Gastrocnemius medialis (tissue), 4 donors: ENCODE measurements at regions not wholly inside any gene's neighbourhood (a gene's known extent, or its start where the extent isn't known, plus 50 kb on each side); places are given as distances from the start of the nearest gene placed in this dataset.

Experiments used
- ATAC-seq, 2 donors: fragments of 150-250 bp; one replicate each; pipeline ENCODE4 v1.9.1; 2016
- DNase-seq, 2 donors: peaks; one replicate each; pipeline ENCODE4 v3.0.0-alpha.2; 2019
- H3K27ac ChIP-seq, 4 donors: fragments of 200-600 bp; sonication (generic); 1 replicate in 1 of 4; 2 replicates in 3 of 4; pipeline ENCODE4 v1.5.1; 2016 to 2018; ENCODE audit warnings: mild to moderate bottlenecking in 2 of 4, moderate library complexity in 1 of 4
- H3K27me3 ChIP-seq, 3 donors: fragments of 200-600 bp; sonication (generic) in 2 of 3; 1 replicate in 1 of 3; 2 replicates in 2 of 3; pipeline versions ENCODE4 v1.5.1 to v1.6.0; 2016 to 2019; ENCODE audit warnings: mild to moderate bottlenecking in 1 of 3, moderate library complexity in 1 of 3
- H3K36me3 ChIP-seq, 2 donors: fragments of 200-600 bp; sonication (generic) in 1 of 2; one replicate each; pipeline ENCODE4 v1.5.1; 2017 to 2018
- H3K4me1 ChIP-seq, 2 donors: fragments of 200-600 bp; sonication (generic) in 1 of 2; one replicate each; pipeline ENCODE4 v1.5.1; 2016 to 2017; ENCODE audit warnings: mild to moderate bottlenecking in 2 of 2
- H3K4me3 ChIP-seq, 4 donors: fragments of 200-600 bp; sonication (generic) in 3 of 4; 1 replicate in 1 of 4; 2 replicates in 3 of 4; pipeline ENCODE4 v1.5.1; 2016 to 2019; ENCODE audit warnings: mild to moderate bottlenecking in 2 of 4
- H3K9me3 ChIP-seq, 3 donors: fragments of 200-600 bp; sonication (generic) in 2 of 3; 1 replicate in 1 of 3; 2 replicates in 2 of 3; pipeline ENCODE4 v1.5.1; 2016 to 2019
- POLR2A ChIP-seq, 2 donors: fragments of 450-650 bp; IDR thresholded peaks; one replicate each; pipeline ENCODE4 v1.6.1; 2017; ENCODE audit warnings: antibody characterized with exemption in 2 of 2, mild to moderate bottlenecking in 2 of 2, moderate library complexity in 2 of 2
- in situ Hi-C, 4 donors: fragments of 200-750 bp; cut with MboI; loops; one replicate each; pipeline versions ENCODE4 v1.15.0 to v1.8.0; 2017; ENCODE audit warnings: low sequenced_read_pairs in 4 of 4
- intact Hi-C: fragments of 100-400 bp; cut with DNase I; formaldehyde crosslinking; loops from one replicate; pipeline ENCODE4 v1.15.1; 2023; ENCODE audit warnings: low total_unique reads
- TF ChIP-seq, protein P1 (sequence below), 5 experiments: fragments of 450-650 bp in 3 of 5; fragments of 200-600 bp in 2 of 5; sonication (generic) in 2 of 5; IDR thresholded peaks in 4 of 5; conservative IDR thresholded peaks in 1 of 5; 1 replicate in 4 of 5; 2 replicates in 1 of 5; pipeline ENCODE4 v1.5.1; 2016 to 2019; ENCODE audit warnings: antibody characterized with exemption in 5 of 5, mild to moderate bottlenecking in 3 of 5, moderate library complexity in 3 of 5

DNA sequence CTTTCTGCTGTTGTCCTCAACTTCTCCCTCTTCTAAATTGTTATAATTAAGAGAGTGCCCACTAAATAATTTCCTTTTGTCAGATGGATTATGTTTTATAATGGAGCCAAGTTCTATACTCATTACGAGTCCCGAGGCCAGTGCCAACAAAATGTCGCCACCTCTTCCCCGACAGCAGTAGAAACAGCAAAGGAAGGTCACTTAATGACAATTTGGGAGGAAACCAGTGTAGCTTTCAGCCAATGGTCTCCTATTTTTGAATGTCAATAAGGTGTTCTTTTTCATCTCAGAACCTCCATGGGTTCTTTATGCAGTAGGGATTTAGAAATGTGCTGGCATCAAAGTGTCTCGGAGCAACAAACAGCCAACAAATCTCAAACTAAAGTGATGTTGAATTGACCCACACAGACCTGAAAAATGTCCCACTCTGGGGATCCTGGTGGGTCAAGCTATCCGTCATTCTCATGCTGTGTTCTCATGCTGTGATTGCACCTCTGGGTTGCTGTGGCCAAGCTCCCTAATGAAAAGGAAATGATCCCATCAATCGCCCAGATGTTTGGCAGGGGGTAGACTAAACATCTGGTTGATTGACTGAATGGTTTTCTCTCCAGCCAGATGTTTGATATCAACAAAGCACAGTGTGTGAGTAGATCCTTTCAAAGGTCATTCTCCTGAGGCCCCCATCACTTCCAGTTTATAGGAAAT is 291.9 kb downstream of the DMAC1 start:
- intact Hi-C loops: no loop called here
- no peaks in the 10 kb centered on the region for H3K4me1 ChIP-seq
- no peaks in the 10 kb centered on the region for H3K9me3 ChIP-seq
- no peak overlapping the region for H3K4me3 ChIP-seq
- DNase-seq (no peak), ATAC-seq (no peak)
- TF ChIP-seq POLR2A (IDR thresholded peaks at IDR 0.05): no peak
- no peaks in the 10 kb centered on the region for H3K36me3 ChIP-seq
- H3K27ac ChIP-seq: no peak overlapping the region
- no peaks in the 10 kb centered on the region for H3K27me3 ChIP-seq
- in situ Hi-C loops: no loop called here

DNA sequence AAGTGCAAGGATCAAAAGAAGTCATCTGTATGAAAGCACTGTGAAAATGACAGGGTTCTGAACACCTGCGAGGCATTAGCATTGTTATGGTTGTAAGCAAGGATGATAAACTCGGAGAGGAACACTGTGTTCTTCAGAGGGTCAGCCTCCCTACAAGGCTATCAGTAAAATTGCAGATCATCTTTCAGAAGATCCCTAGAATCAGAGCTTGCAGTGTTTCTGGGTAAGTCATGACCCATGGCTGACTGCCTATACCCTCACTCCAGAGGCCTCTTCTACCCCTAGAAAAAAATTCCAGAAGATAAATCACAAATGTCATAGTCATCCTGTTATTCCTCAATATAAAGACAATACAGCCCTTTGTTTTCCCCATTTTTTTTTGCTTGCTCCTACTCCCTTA is 292.6 kb downstream of the DMAC1 start:
- TF ChIP-seq, protein P1, sequence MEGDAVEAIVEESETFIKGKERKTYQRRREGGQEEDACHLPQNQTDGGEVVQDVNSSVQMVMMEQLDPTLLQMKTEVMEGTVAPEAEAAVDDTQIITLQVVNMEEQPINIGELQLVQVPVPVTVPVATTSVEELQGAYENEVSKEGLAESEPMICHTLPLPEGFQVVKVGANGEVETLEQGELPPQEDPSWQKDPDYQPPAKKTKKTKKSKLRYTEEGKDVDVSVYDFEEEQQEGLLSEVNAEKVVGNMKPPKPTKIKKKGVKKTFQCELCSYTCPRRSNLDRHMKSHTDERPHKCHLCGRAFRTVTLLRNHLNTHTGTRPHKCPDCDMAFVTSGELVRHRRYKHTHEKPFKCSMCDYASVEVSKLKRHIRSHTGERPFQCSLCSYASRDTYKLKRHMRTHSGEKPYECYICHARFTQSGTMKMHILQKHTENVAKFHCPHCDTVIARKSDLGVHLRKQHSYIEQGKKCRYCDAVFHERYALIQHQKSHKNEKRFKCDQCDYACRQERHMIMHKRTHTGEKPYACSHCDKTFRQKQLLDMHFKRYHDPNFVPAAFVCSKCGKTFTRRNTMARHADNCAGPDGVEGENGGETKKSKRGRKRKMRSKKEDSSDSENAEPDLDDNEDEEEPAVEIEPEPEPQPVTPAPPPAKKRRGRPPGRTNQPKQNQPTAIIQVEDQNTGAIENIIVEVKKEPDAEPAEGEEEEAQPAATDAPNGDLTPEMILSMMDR (IDR thresholded peaks at IDR 0.05 in 4 of 5, conservative IDR thresholded peaks at IDR 0.05 in 1 of 5): no peak
- no peak for TF ChIP-seq POLR2A (IDR thresholded peaks at IDR 0.05)
- Histone ChIP-seq H3K4me3 (no peak overlapping the region), H3K36me3 (no peaks in the 10 kb centered on the region), H3K27me3 (no peaks in the 10 kb centered on the region), H3K4me1 (no peaks in the 10 kb centered on the region), H3K27ac (no peak overlapping the region), H3K9me3 (no peaks in the 10 kb centered on the region)
- intact Hi-C loops (no loop called here), in situ Hi-C loops (no loop called here)
- no peak for ATAC-seq
- DNase-seq: no peak

DNA sequence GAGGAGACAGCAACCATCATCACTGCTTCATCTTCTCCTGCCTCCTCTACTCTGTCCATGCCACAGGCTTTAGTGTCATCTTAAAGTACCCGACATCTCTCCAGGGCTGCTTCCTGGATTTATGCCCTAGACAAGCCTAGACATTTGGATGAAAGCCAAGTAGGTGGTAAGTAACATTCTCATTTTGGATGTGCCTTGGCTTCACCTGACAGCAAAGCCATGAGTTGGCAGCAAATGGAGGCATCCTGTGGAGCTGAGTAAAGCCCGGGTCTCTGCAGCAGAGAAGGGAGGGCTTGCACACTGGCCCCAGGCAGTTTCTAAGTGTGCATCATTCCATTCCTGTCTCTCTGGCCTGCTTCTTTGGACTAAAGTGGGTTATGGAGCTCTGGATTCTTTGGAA is 299.1 kb downstream of the DMAC1 start:
- no peak for ATAC-seq
- H3K4me1 ChIP-seq: no peaks in the 10 kb centered on the region
- in situ Hi-C loops (no loop called here), intact Hi-C loops (no loop called here)
- no peak for DNase-seq
- H3K27ac ChIP-seq: no peak overlapping the region
- H3K9me3 ChIP-seq: no peaks in the 10 kb centered on the region
- no peak for TF ChIP-seq POLR2A (IDR thresholded peaks at IDR 0.05)
- TF ChIP-seq, protein P1 (IDR thresholded peaks at IDR 0.05 in 4 of 5, conservative IDR thresholded peaks at IDR 0.05 in 1 of 5): no peak
- no peaks in the 10 kb centered on the region for H3K27me3 ChIP-seq
- H3K4me3 ChIP-seq: no peak overlapping the region
- H3K36me3 ChIP-seq: no peaks in the 10 kb centered on the region

- DNase-seq: no peak
- in situ Hi-C loops (no loop called here), intact Hi-C loops (no loop called here)
- Histone ChIP-seq H3K4me3 (no peak overlapping the region), H3K9me3 (no peaks in the 10 kb centered on the region), H3K36me3 (no peaks in the 10 kb centered on the region), H3K4me1 (no peaks in the 10 kb centered on the region), H3K27me3 (no peaks in the 10 kb centered on the region), H3K27ac (no peak overlapping the region)
- ATAC-seq: no peak
- TF ChIP-seq POLR2A (IDR thresholded peaks at IDR 0.05): no peak
- TF ChIP-seq, protein P1 (IDR thresholded peaks at IDR 0.05 in 4 of 5, conservative IDR thresholded peaks at IDR 0.05 in 1 of 5): no peak
Observed at GRCh38 chr9:7491641-7492040, 307.9 kb downstream of the DMAC1 start.

GRCh38 chr9:7490317-7491108 is 309.1 kb downstream of the DMAC1 start:
- ATAC-seq: no peak
- Histone ChIP-seq H3K9me3 (no peaks in the 10 kb centered on the region), H3K27ac (no peak overlapping the region), H3K4me1 (no peaks in the 10 kb centered on the region), H3K4me3 (no peak overlapping the region), H3K27me3 (no peaks in the 10 kb centered on the region), H3K36me3 (no peaks in the 10 kb centered on the region)
- intact Hi-C loops: no loop called here
- DNase-seq: no peak
- in situ Hi-C loops: no loop called here
- TF ChIP-seq POLR2A (IDR thresholded peaks at IDR 0.05): no peak
- TF ChIP-seq, protein P1 (IDR thresholded peaks at IDR 0.05 in 4 of 5, conservative IDR thresholded peaks at IDR 0.05 in 1 of 5): no peak
